Pancreas (tissue), 10 donors: ENCODE measurements at regions not wholly inside any gene's neighbourhood (a gene's known extent, or its start where the extent isn't known, plus 50 kb on each side); places are given as distances from the start of the nearest gene placed in this dataset.
A peak's percentile ranks its signal among the peaks of the same experiment; 100 is the strongest.

Experiments
- ATAC-seq, 4 donors: fragments of 200-7000 bp; cut with Tn5 transposase; one replicate each; pipeline versions ENCODE4 v1.8.0 to v1.9.1; 2020; ENCODE audit warnings: mild to moderate bottlenecking in 4 of 4, moderate library complexity in 4 of 4
- DNase-seq, 6 donors: peaks; one replicate each; pipeline ENCODE4 v3.0.0-alpha.2; 2020
- FAIRE-seq: peaks from 2 replicates; lab custom pipeline; 2012; peaks lifted over from hg19 to GRCh38; lab: Jason Lieb, UNC
- H3K27ac ChIP-seq, 4 donors: fragments of 200-600 bp; sonication (generic); 1 replicate in 3 of 4; 2 replicates in 1 of 4; pipeline versions ENCODE4 v1.5.0 to v1.8.0; 2020
- H3K27me3 ChIP-seq, 4 donors: fragments of 200-600 bp; one replicate each; pipeline ENCODE4 v1.8.0; 2021
- H3K36me3 ChIP-seq, 3 donors: fragments of 200-600 bp; sonication (generic) in 1 of 3; one replicate each; pipeline versions ENCODE4 v1.5.0 to v1.8.0; 2020 to 2021
- H3K4me1 ChIP-seq, 3 donors: fragments of 200-600 bp; one replicate each; pipeline ENCODE4 v1.8.0; 2021
- H3K4me3 ChIP-seq, 4 donors: fragments of 200-600 bp; sonication (generic) in 2 of 4; one replicate each; pipeline versions ENCODE4 v1.5.0 to v1.8.0; 2020 to 2021
- H3K9me3 ChIP-seq, 4 donors: fragments of 200-600 bp; one replicate each; pipeline ENCODE4 v1.8.0; 2021
- WGBS, 2 donors: extraction: QIAGEN DNeasy Blood & Tissue Kit; methylation state at CpG; one replicate each; pipeline ENCODE4 v1.1.7; 2013; 5-methylcytosine and 5-hydroxymethylcytosine counted together
- intact Hi-C, 3 donors: fragments of 100-400 bp; cut with DNase I; formaldehyde crosslinking; loops; one replicate each; pipeline versions ENCODE4 v1.11.1 to v1.14.2; 2022
- TF ChIP-seq, protein P1 (sequence below), 4 donors: fragments of 200-600 bp; sonication (generic) in 3 of 4; IDR thresholded peaks; one replicate each; pipeline versions ENCODE4 v1.5.0 to v1.8.0; 2021; ENCODE audit warnings: antibody characterized with exemption in 4 of 4
- donor health status: healthy with polysubstance abuse.
- donor health status: DM: no; HTN: no; CAD: no; lungs with moderate emphysema.
- donor health status: DM: no; HTN: no; CAD: no.
- donor health status: control.
- donor health status: control.
- donor health status: Bipolar disorder and iron deficiency.
- donor health status: DM: yes; HTN: yes; CAD: no.
- donor health status: DM: no; HTN: no; CAD: no.
- donor health status: DM: no; HTN: no; CAD: no.
- donor health status: DM: yes; HTN: yes; CAD: no.

DNA sequence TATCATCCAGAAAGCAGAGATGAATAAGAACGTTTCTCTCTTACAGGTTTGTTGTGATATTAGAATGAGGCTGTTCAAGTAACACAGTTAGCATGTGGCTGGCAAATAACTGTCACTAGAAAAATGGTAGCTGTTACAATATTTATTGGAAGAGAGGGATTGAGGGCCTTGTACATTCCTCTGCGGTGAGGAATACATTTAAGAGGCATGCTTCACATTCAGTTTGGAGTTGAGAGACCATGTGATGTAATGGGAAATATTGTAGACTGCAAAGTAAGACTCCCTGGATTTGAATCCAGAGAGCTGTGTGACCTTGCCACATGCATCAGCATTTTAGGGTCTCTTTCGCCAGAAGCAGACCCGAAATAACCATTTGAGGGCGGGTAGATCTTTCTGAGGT, 104.8 kb upstream of the KIT start:
- ATAC-seq (no peak), FAIRE-seq (no peak), DNase-seq (no peak)
- Histone ChIP-seq H3K27me3 (no peaks in the 10 kb centered on the region), H3K36me3 (no peaks in the 10 kb centered on the region), H3K4me1 (no peaks in the 10 kb centered on the region), H3K9me3 (no peaks in the 10 kb centered on the region), H3K27ac (no peak overlapping the region), H3K4me3 (no peak overlapping the region)
- intact Hi-C loops = no loop called here
- 67 to 75% methylated on average over 5 of the region's 5 CpGs for WGBS, 2 donors
- TF ChIP-seq, protein P1, sequence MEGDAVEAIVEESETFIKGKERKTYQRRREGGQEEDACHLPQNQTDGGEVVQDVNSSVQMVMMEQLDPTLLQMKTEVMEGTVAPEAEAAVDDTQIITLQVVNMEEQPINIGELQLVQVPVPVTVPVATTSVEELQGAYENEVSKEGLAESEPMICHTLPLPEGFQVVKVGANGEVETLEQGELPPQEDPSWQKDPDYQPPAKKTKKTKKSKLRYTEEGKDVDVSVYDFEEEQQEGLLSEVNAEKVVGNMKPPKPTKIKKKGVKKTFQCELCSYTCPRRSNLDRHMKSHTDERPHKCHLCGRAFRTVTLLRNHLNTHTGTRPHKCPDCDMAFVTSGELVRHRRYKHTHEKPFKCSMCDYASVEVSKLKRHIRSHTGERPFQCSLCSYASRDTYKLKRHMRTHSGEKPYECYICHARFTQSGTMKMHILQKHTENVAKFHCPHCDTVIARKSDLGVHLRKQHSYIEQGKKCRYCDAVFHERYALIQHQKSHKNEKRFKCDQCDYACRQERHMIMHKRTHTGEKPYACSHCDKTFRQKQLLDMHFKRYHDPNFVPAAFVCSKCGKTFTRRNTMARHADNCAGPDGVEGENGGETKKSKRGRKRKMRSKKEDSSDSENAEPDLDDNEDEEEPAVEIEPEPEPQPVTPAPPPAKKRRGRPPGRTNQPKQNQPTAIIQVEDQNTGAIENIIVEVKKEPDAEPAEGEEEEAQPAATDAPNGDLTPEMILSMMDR (IDR thresholded peaks at IDR 0.05) = no peak

DNA sequence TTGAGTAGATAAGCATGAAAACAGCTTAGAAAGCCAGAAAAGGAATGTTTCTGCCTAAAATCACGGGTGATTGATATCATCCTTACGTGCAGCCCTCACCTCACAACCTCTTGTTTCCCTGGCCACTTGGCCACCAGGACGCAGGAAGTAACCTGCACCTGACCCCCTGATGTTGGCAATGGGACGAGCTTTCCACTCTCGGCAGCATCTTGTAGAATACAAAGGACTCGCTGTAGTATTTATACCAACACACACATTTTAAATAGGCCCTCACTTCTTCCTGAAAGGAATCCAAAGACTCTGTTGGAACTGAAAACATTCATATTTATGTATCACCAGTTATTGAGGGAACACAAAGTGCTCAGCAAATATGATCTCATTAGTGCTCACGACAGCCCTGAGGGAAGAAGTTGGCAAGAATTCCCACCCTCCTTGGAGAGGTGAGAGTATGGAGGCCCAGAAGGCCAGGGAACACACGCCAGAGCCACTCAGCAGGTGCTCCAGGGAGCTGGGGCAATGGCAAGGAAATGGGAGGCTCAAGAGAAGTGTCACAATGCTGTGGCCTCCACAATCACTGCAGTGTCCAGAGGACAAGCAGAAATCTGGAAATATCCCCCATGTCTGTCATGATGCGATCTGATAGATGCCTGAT, 103.3 kb upstream of the KIT start:
- intact Hi-C loops = no loop called here
- no peak overlapping the region for H3K4me3 ChIP-seq
- FAIRE-seq = no peak
- ATAC-seq = no peak
- H3K27ac ChIP-seq = no peak overlapping the region
- H3K4me1 ChIP-seq = no peaks in the 10 kb centered on the region
- no peaks in the 10 kb centered on the region for H3K27me3 ChIP-seq
- H3K36me3 ChIP-seq = no peaks in the 10 kb centered on the region
- no peak for DNase-seq
- no peaks in the 10 kb centered on the region for H3K9me3 ChIP-seq
- WGBS, 2 donors = 65 to 73% methylated on average over 9 of the region's 9 CpGs
- TF ChIP-seq, protein P1 (IDR thresholded peaks at IDR 0.05) = no peak

DNA sequence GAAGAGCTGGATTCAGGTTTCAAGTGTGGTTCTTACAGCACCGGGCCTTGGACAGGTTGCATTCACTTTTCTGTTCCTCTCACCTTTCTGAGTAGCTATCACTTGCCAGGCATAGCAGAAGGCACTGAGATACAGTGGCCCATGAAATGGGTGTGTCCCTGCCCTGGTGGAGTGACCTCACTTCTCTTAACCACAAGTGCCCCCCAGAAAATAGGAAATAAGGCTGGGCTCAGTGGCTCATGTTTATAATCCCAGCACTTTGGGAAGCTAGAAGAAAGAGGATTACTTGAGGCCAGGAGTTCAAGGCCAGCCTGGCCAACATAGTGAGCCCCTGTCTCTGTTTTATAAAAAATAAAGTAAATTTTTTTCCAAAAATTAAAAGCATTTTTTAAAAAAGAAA, 101.7 kb upstream of the KIT start:
- Histone ChIP-seq H3K4me1 (no peaks in the 10 kb centered on the region), H3K36me3 (no peaks in the 10 kb centered on the region), H3K4me3 (no peak overlapping the region), H3K27ac (no peak overlapping the region), H3K9me3 (no peaks in the 10 kb centered on the region), H3K27me3 (no peaks in the 10 kb centered on the region)
- DNase-seq (no peak), FAIRE-seq (no peak), ATAC-seq (no peak)
- TF ChIP-seq, protein P1 (IDR thresholded peaks at IDR 0.05) = no peak
- WGBS, 2 donors = 80 to 86% methylated on average over 1 of the region's 1 CpG
- intact Hi-C loops = no loop called here

DNA sequence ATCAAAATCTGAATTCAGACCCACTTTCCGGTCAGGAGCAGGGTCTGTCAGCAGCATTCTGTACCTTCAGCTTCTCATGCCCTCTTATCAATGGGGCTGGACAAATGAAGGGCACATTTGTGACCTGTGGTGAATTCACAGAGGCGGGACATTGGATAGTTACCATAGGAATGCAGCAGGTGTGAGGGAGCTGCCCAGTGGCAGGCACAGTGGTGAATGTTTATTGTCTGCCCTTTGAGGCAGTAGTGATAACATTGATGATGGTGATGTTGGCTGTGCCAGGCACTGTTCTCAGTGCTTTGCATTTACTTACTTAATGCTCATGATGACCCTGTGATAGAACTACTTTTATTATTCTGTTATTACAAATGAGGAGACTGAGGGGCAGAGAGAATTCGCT, 101.2 kb upstream of the KIT start:
- Histone ChIP-seq H3K4me3 (no peak overlapping the region), H3K4me1 (no peaks in the 10 kb centered on the region), H3K9me3 (no peaks in the 10 kb centered on the region), H3K27ac (no peak overlapping the region), H3K27me3 (no peaks in the 10 kb centered on the region), H3K36me3 (no peaks in the 10 kb centered on the region)
- no peak for FAIRE-seq
- DNase-seq = no peak
- intact Hi-C loops = no loop called here
- ATAC-seq = no peak
- TF ChIP-seq, protein P1 (IDR thresholded peaks at IDR 0.05) = no peak
- 61 to 66% methylated on average over 3 of the region's 3 CpGs for WGBS, 2 donors

DNA sequence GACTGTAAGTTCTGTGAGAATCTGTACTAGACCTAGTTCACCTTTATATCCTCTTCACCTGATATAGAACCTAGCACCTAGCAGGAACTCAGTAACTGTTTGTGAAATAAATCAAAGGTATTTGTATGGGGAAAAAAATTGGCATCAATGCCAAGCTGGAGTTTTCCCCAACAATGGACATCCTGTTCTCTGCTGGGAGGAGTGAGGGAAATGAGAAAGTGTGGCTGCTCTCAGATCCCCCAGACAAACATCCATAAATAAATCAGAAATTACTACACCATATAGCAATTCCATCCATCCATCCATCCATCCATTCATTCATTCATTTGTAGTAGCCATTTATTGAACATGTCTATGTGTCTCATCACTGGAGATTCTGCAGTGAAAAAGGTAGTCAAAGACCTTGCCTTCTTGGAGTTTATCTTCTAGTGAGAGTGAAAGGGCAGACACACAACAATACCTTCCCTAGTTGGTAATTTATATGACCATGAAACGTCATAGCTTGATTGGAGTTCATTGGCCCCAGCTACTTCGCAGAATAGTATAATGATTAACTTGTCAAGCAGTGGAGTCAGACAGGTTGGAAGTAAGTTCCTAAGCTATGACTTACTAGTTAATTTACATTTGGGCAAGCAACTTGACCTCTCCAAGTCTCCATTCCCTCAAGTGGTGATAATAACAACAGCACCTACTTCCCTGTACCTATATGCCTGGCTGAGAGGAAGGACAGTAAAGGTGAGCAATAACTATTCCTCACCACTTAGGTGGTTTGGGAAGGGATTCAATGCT, 98.7 kb upstream of the KIT start:
- Histone ChIP-seq H3K4me1 (no peaks in the 10 kb centered on the region), H3K27ac (no peak overlapping the region), H3K4me3 (no peak overlapping the region), H3K9me3 (no peaks in the 10 kb centered on the region), H3K27me3 (no peaks in the 10 kb centered on the region), H3K36me3 (no peaks in the 10 kb centered on the region)
- intact Hi-C loops = no loop called here
- peak in 3 of 4 donors; percentile 22 to 54 (median 48) for ATAC-seq
- TF ChIP-seq, protein P1 (IDR thresholded peaks at IDR 0.05) = no peak
- no peak for FAIRE-seq
- WGBS, 2 donors = 21 to 23% methylated on average over 2 of the region's 2 CpGs
- DNase-seq = no peak
